Lower lobe of right lung (tissue), 2 donors: ENCODE measurements at regions not wholly inside any gene's neighbourhood (a gene's known extent, or its start where the extent isn't known, plus 50 kb on each side); places are given as distances from the start of the nearest gene placed in this dataset.

Source experiments
- ATAC-seq, 2 donors: fragments of 200-7000 bp; cut with Tn5 transposase; one replicate each; pipeline ENCODE4 v1.9.1; 2020 to 2022; ENCODE audit warnings: mild to moderate bottlenecking in 2 of 2, moderate library complexity in 2 of 2
- DNase-seq: peaks from one replicate; pipeline ENCODE4 v3.0.0-alpha.2; 2020
- H3K27ac ChIP-seq: fragments of 200-600 bp; one replicate; pipeline ENCODE4 v1.8.0; 2022
- H3K27me3 ChIP-seq: fragments of 200-600 bp; one replicate; pipeline ENCODE4 v1.8.0; 2022; ENCODE audit warnings: low read depth
- H3K36me3 ChIP-seq: fragments of 200-600 bp; one replicate; pipeline ENCODE4 v1.8.0; 2022; ENCODE audit warnings: mild to moderate bottlenecking
- H3K4me1 ChIP-seq: fragments of 200-600 bp; one replicate; pipeline ENCODE4 v1.8.0; 2022
- H3K4me3 ChIP-seq: fragments of 200-600 bp; one replicate; pipeline ENCODE4 v1.8.0; 2022; ENCODE audit warnings: mild to moderate bottlenecking
- H3K9me3 ChIP-seq: fragments of 200-600 bp; one replicate; pipeline ENCODE4 v1.8.0; 2022
- intact Hi-C: fragments of 100-400 bp; cut with DNase I; formaldehyde crosslinking; loops from one replicate; pipeline ENCODE4 v1.11.0; 2022
- TF ChIP-seq, protein P1 (sequence below): fragments of 200-600 bp; IDR thresholded peaks from one replicate; pipeline ENCODE4 v1.8.0; 2022; ENCODE audit warnings: antibody characterized with exemption, mild to moderate bottlenecking
- donor health status: DM: no; HTN: yes; CAD: no; lungs with severe emphysema.

- TF ChIP-seq, protein P1, sequence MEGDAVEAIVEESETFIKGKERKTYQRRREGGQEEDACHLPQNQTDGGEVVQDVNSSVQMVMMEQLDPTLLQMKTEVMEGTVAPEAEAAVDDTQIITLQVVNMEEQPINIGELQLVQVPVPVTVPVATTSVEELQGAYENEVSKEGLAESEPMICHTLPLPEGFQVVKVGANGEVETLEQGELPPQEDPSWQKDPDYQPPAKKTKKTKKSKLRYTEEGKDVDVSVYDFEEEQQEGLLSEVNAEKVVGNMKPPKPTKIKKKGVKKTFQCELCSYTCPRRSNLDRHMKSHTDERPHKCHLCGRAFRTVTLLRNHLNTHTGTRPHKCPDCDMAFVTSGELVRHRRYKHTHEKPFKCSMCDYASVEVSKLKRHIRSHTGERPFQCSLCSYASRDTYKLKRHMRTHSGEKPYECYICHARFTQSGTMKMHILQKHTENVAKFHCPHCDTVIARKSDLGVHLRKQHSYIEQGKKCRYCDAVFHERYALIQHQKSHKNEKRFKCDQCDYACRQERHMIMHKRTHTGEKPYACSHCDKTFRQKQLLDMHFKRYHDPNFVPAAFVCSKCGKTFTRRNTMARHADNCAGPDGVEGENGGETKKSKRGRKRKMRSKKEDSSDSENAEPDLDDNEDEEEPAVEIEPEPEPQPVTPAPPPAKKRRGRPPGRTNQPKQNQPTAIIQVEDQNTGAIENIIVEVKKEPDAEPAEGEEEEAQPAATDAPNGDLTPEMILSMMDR, result no peak
- no peak overlapping the region for H3K4me3 ChIP-seq
- peak overlapping the region; percentile 57 for H3K27ac ChIP-seq
- intact Hi-C loops, result no loop called here
- H3K9me3 ChIP-seq, result no peaks in the 10 kb centered on the region
- ATAC-seq (peak; percentile 71 to 81), DNase-seq (no peak)
- no peaks in the 10 kb centered on the region for H3K27me3 ChIP-seq
- H3K4me1 ChIP-seq, result peaks cover 36% of the 10 kb centered on the region
- H3K36me3 ChIP-seq, result no peaks in the 10 kb centered on the region
Observed at GRCh38 chr3:27590437-27591298, 106.5 kb upstream of the SLC4A7 start.

DNA sequence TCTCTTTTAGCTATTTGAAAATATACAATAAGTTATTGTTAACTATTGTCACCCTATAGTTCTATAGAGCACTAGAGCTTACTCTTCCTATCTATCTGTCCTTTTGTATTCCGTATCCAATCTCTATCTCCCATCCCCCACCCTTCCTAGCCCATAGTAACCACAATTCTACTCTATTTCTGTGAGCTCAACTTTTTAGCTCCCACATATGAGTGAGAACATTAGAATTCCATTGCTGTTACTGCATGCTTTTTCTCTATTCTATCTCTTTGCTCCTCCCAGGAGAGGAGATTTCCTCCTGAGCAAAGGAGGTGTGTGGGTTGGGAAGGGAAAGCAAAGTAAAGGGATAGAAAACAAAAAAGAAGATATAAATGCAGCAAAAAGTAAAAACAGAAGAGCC lies 105.6 kb upstream of the SLC4A7 start:
- intact Hi-C loops, result no loop called here
- no peaks in the 10 kb centered on the region for H3K27me3 ChIP-seq
- H3K4me1 ChIP-seq, result peaks cover 36% of the 10 kb centered on the region
- H3K27ac ChIP-seq, result peak overlapping the region; percentile 57
- no peaks in the 10 kb centered on the region for H3K36me3 ChIP-seq
- TF ChIP-seq, protein P1, result no peak
- H3K4me3 ChIP-seq, result no peak overlapping the region
- no peak for DNase-seq
- no peak for ATAC-seq
- no peaks in the 10 kb centered on the region for H3K9me3 ChIP-seq

- TF ChIP-seq, protein P1, result no peak
- no peaks in the 10 kb centered on the region for H3K27me3 ChIP-seq
- intact Hi-C loops, result no loop called here
- no peaks in the 10 kb centered on the region for H3K36me3 ChIP-seq
- no peak overlapping the region for H3K4me3 ChIP-seq
- DNase-seq (no peak), ATAC-seq (no peak)
- peaks cover 12% of the 10 kb centered on the region for H3K4me1 ChIP-seq
- H3K27ac ChIP-seq, result no peak overlapping the region
- H3K9me3 ChIP-seq, result no peaks in the 10 kb centered on the region
Observed at GRCh38 chr3:27585429-27585828, 101.2 kb upstream of the SLC4A7 start.

DNA sequence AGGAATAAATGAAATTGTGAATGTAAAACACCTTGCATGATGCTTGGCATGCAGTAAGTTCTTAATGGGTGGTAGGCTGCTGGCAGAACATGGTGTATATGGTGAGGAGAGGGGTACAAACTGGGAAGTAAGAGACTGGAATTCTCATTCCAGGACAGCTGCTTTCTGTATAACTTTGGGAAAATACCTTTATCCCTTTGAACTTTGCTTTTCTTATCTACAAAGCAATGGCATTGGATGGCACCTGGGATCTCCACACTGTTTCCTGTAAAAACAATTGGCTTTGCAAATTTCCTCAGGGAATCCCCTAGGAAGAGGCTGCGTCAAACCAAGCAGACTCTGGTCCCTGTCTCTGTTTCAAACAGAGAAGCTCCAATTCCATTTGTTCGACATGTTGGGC lies 100.7 kb upstream of the SLC4A7 start:
- Histone ChIP-seq H3K27me3 (no peaks in the 10 kb centered on the region), H3K4me3 (no peak overlapping the region), H3K4me1 (peaks cover 7% of the 10 kb centered on the region), H3K36me3 (no peaks in the 10 kb centered on the region), H3K9me3 (no peaks in the 10 kb centered on the region), H3K27ac (no peak overlapping the region)
- TF ChIP-seq, protein P1, result no peak
- intact Hi-C loops, result no loop called here
- no peak for DNase-seq
- no peak for ATAC-seq

DNA sequence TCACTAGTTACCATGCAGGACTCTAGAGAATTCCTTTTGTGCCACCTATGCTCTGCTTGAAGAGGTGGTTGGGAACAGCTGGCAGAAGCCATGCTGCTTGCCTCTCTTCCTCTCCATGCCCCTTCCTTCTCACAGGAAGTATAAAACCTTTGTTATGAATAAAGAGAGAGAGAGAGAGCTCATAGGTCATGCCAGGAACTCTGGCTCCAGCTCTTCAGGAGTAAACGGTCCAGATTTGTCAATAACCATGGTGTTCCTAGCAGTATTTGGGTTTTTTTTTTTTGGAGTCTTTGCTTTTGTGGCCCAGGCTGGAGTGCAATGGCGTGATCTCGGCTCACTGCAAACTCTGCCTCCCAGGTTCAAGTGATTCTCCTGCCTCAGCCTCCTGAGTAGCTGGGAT lies 97.7 kb upstream of the SLC4A7 start:
- TF ChIP-seq, protein P1, result no peak
- no peaks in the 10 kb centered on the region for H3K27me3 ChIP-seq
- H3K4me3 ChIP-seq, result no peak overlapping the region
- intact Hi-C loops, result no loop called here
- H3K27ac ChIP-seq, result no peak overlapping the region
- no peaks in the 10 kb centered on the region for H3K36me3 ChIP-seq
- DNase-seq, result no peak
- ATAC-seq, result no peak
- no peaks in the 10 kb centered on the region for H3K4me1 ChIP-seq
- no peaks in the 10 kb centered on the region for H3K9me3 ChIP-seq
